HG03066 (cell line): ENCODE measurements at regions not wholly inside any gene's neighbourhood (a gene's known extent, or its start where the extent isn't known, plus 50 kb on each side); places are given as distances from the start of the nearest gene placed in this dataset.

Experiments used
- ATAC-seq: cut with Tn5 transposase; IDR thresholded peaks from one replicate; pipeline ENCODE4 v1.9.1; 2021; ENCODE audit warnings: low read depth; ENCODE audit not compliant: unreplicated experiment

- no peak for ATAC-seq
Measured at GRCh38 chr16:56094231-56094630, 97.1 kb upstream of the GNAO1 start.

GRCh38 chr16:56093055-56093454 lies 98.2 kb upstream of the GNAO1 start:
- no peak for ATAC-seq

GRCh38 chr16:56090076-56090475 lies 101.2 kb upstream of the GNAO1 start:
- ATAC-seq: no peak

- no peak for ATAC-seq
Measured at GRCh38 chr16:56087626-56088025, 103.7 kb upstream of the GNAO1 start.

GRCh38 chr16:56081371-56081770 lies 109.9 kb upstream of the GNAO1 start:
- no peak for ATAC-seq

- no peak for ATAC-seq
Measured at GRCh38 chr16:56075732-56076388, 115.4 kb upstream of the GNAO1 start.

GRCh38 chr16:56073508-56073907 lies 117.8 kb upstream of the GNAO1 start:
- ATAC-seq: no peak

- ATAC-seq: no peak
Measured at GRCh38 chr16:56072096-56072495, 119.2 kb upstream of the GNAO1 start.

GRCh38 chr16:56068816-56069215 lies 122.5 kb upstream of the GNAO1 start:
- no peak for ATAC-seq

- no peak for ATAC-seq
Measured at GRCh38 chr16:56068314-56068713, 123.0 kb upstream of the GNAO1 start.

- ATAC-seq: no peak
Measured at GRCh38 chr16:56067406-56067805, 123.9 kb upstream of the GNAO1 start.

GRCh38 chr16:56066617-56067016 lies 124.7 kb upstream of the GNAO1 start:
- no peak for ATAC-seq

GRCh38 chr16:56063111-56063510 lies 128.2 kb upstream of the GNAO1 start:
- no peak for ATAC-seq

- ATAC-seq: no peak
Measured at GRCh38 chr16:56057151-56057550, 134.1 kb upstream of the GNAO1 start.

- no peak for ATAC-seq
Measured at GRCh38 chr16:56050916-56051315, 140.4 kb upstream of the GNAO1 start.

GRCh38 chr16:56048425-56049105 lies 142.7 kb upstream of the GNAO1 start:
- peak; percentile 88 for ATAC-seq

- no peak for ATAC-seq
Measured at GRCh38 chr16:56047307-56048234, 143.7 kb upstream of the GNAO1 start.

- no peak for ATAC-seq
Measured at GRCh38 chr16:56042416-56042815, 148.9 kb upstream of the GNAO1 start.

- ATAC-seq: no peak
Measured at GRCh38 chr16:56041556-56042140, 149.6 kb upstream of the GNAO1 start.

- no peak for ATAC-seq
Measured at GRCh38 chr16:56038564-56039098, 152.7 kb upstream of the GNAO1 start.

- ATAC-seq: no peak
Measured at GRCh38 chr16:56032072-56032471, 156.9 kb upstream of the CES5A start.
